ENCODE measurements at regions not wholly inside any gene's neighbourhood (a gene's known extent, or its start where the extent isn't known, plus 50 kb on each side); places are given as distances from the start of the nearest gene placed in this dataset.

DNA sequence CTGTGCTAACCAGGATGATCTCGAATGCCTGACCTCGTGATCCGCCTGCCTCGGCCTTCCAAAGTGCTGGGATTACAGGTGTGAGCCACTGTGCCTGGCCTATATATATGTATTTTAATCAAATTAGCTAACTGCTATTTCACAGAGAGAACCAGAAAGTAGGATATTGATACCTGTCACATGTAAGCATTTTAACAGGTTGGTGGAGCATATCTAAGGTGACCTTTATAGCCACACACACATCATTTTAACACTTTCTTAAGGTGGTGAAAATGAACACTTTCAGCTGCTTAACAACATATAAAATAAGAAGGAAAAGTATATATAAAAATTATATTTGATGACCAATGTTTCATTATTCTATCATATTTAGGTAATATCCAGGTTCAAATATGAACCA lies 57.0 kb upstream of the ATF7IP start:
- no peak for DNase-seq (ENCODE audit: low spot score)
- CTCF ChIA-PET, result no interaction called here
- Histone ChIP-seq H3K27ac (ENCODE audit: low read depth, low read length, poor library complexity, severe bottlenecking) (no peak overlapping the region), H3K36me3 (ENCODE audit: insufficient read depth, low read length, poor library complexity, severe bottlenecking) (no peaks in the 10 kb centered on the region), H3K27me3 (replicated peaks; ENCODE audit: insufficient read depth, low read depth, low read length, poor library complexity) (no peaks in the 10 kb centered on the region), H3K4me1 (ENCODE audit: insufficient read depth, low read length, poor library complexity, severe bottlenecking) (no peaks in the 10 kb centered on the region), H3K9me3 (ENCODE audit: low read depth, low read length, poor library complexity, severe bottlenecking) (peaks cover 4% of the 10 kb centered on the region), H3K4me3 (ENCODE audit: low read depth, low read length, poor library complexity, severe bottlenecking) (no peak overlapping the region)
- no peak for TF ChIP-seq EZH2 (IDR thresholded peaks at IDR 0.05; ENCODE audit: borderline replicate concordance, low read depth, low read length, poor library complexity, severe bottlenecking)
- TF ChIP-seq, protein P1, sequence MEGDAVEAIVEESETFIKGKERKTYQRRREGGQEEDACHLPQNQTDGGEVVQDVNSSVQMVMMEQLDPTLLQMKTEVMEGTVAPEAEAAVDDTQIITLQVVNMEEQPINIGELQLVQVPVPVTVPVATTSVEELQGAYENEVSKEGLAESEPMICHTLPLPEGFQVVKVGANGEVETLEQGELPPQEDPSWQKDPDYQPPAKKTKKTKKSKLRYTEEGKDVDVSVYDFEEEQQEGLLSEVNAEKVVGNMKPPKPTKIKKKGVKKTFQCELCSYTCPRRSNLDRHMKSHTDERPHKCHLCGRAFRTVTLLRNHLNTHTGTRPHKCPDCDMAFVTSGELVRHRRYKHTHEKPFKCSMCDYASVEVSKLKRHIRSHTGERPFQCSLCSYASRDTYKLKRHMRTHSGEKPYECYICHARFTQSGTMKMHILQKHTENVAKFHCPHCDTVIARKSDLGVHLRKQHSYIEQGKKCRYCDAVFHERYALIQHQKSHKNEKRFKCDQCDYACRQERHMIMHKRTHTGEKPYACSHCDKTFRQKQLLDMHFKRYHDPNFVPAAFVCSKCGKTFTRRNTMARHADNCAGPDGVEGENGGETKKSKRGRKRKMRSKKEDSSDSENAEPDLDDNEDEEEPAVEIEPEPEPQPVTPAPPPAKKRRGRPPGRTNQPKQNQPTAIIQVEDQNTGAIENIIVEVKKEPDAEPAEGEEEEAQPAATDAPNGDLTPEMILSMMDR (conservative IDR thresholded peaks at IDR 0.05; ENCODE audit: low read depth, low read length), result no peak
- intact Hi-C loops (cut with micrococcal nuclease; ENCODE audit: unreplicated experiment), result no loop called here
- no TSS peak for BruUV-seq (replicated peaks)
- POLR2A ChIA-PET (ENCODE audit: low non-redundant PET), result no interaction called here

DNA sequence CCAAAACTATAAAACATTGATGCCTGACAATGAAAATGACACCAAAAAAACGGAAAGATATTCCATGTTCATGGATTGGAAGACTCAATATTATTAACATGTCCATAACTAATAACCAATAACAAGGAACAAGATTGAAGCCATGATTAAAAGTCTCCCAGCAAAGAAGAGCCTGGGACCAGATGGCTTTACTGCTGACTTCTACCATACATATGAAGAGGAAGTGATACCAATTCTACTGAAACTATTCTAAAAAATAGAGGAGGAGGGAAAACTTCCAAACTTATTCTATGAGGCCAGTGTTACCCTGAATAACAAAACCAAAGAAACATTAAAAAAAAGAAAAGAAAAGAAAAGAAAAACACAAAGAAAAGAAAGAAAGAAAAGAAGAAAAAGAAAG lies 54.6 kb upstream of the ATF7IP start:
- no peaks in the 10 kb centered on the region for H3K27me3 ChIP-seq (replicated peaks; ENCODE audit: insufficient read depth, low read depth, low read length, poor library complexity)
- DNase-seq (ENCODE audit: low spot score), result no peak
- TF ChIP-seq EZH2 (IDR thresholded peaks at IDR 0.05; ENCODE audit: borderline replicate concordance, low read depth, low read length, poor library complexity, severe bottlenecking), result no peak
- TF ChIP-seq, protein P1 (conservative IDR thresholded peaks at IDR 0.05; ENCODE audit: low read depth, low read length), result no peak
- peaks cover 4% of the 10 kb centered on the region for H3K9me3 ChIP-seq (ENCODE audit: low read depth, low read length, poor library complexity, severe bottlenecking)
- CTCF ChIA-PET, result no interaction called here
- H3K4me3 ChIP-seq (ENCODE audit: low read depth, low read length, poor library complexity, severe bottlenecking), result no peak overlapping the region
- POLR2A ChIA-PET (ENCODE audit: low non-redundant PET), result no interaction called here
- H3K4me1 ChIP-seq (ENCODE audit: insufficient read depth, low read length, poor library complexity, severe bottlenecking), result no peaks in the 10 kb centered on the region
- intact Hi-C loops (cut with micrococcal nuclease; ENCODE audit: unreplicated experiment), result no loop called here
- no TSS peak for BruUV-seq (replicated peaks)
- H3K36me3 ChIP-seq (ENCODE audit: insufficient read depth, low read length, poor library complexity, severe bottlenecking), result no peaks in the 10 kb centered on the region
- H3K27ac ChIP-seq (ENCODE audit: low read depth, low read length, poor library complexity, severe bottlenecking), result no peak overlapping the region

DNA sequence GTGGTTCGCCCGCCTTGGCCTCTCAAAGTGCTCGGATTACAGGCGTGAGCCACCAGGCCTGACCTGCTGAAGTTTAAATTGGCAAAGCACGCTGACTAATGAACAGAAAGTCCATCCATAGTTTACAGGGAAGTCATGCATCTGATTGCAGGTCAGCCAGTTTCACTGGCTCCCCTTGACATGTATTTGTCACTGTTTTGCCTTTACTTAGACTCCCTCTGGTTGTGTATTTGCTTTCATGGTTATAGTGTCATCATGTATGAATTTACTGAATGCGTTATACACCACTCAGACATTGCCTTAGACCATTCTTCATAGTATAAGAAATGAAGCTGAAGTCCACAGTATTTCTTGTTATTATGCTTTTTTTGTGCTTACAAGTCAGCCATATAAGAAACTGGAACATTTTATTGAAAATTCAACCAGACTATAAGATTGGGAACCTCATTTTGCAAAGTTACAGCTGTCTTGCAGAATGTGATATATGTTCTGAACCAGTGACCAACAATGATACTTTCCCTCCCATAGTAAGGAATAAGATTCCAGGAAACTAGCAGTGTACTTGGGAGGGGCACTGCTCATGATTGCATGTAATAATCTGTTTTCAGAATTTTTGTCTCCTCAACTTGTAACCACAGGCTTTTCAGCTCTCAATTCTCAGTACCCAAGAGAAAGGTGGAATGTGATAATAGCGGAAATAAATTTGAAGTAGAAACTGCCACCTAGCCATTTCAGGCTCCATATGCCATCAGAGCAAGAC lies 51.9 kb upstream of the ATF7IP start:
- Histone ChIP-seq H3K4me3 (ENCODE audit: low read depth, low read length, poor library complexity, severe bottlenecking) (no peak overlapping the region), H3K36me3 (ENCODE audit: insufficient read depth, low read length, poor library complexity, severe bottlenecking) (no peaks in the 10 kb centered on the region), H3K27ac (ENCODE audit: low read depth, low read length, poor library complexity, severe bottlenecking) (no peak overlapping the region), H3K27me3 (replicated peaks; ENCODE audit: insufficient read depth, low read depth, low read length, poor library complexity) (no peaks in the 10 kb centered on the region), H3K4me1 (ENCODE audit: insufficient read depth, low read length, poor library complexity, severe bottlenecking) (no peaks in the 10 kb centered on the region), H3K9me3 (ENCODE audit: low read depth, low read length, poor library complexity, severe bottlenecking) (peaks cover 4% of the 10 kb centered on the region)
- ChIA-PET POLR2A (ENCODE audit: low non-redundant PET) (no interaction called here), CTCF (no interaction called here)
- BruUV-seq (replicated peaks), result no TSS peak
- no peak for TF ChIP-seq EZH2 (IDR thresholded peaks at IDR 0.05; ENCODE audit: borderline replicate concordance, low read depth, low read length, poor library complexity, severe bottlenecking)
- TF ChIP-seq, protein P1 (conservative IDR thresholded peaks at IDR 0.05; ENCODE audit: low read depth, low read length), result no peak
- no peak for DNase-seq (ENCODE audit: low spot score)
- intact Hi-C loops (cut with micrococcal nuclease; ENCODE audit: unreplicated experiment), result no loop called here

Data from A673 (cell line).